PC-9 (cell line): ENCODE measurements at regions not wholly inside any gene's neighbourhood (a gene's known extent, or its start where the extent isn't known, plus 50 kb on each side); places are given as distances from the start of the nearest gene placed in this dataset.
A peak's percentile ranks its signal among the peaks of the same experiment; 100 is the strongest.

Experiments used
- BruUV-seq: library from RNA; stranded (reverse); fragments of 400-500 nt; replicated peaks from 2 replicates; lab custom pipeline; 2021; lab: Mats Ljungman, UMichigan
- CTCF ChIA-PET: fragments of 300-600 bp; sonication (Branson Sonifier 250); formaldehyde crosslinking; loops from one replicate; lab custom pipeline; 2022; ENCODE audit warnings: antibody characterized with exemption; lab: Charles Lee
- POLR2A ChIA-PET: fragments of 300-600 bp; sonication (Branson Sonifier 250); formaldehyde crosslinking; loops from one replicate; lab custom pipeline; 2022; ENCODE audit warnings: antibody characterized with exemption; ENCODE audit not compliant: unreplicated experiment; lab: Charles Lee
- DNase-seq, 2 experiments: peaks; one replicate each; pipeline versions ENCODE4 v3.0.0 to v3.0.0-alpha.2; 2015 to 2022; ENCODE audit warnings: mixed read lengths in 1 of 2
- H2AFZ ChIP-seq: fragments of 200-600 bp; sonication (generic); 2 replicates; pipeline ENCODE4 v1.8.1; 2017; ENCODE audit warnings: antibody characterized with exemption
- H3F3A ChIP-seq: fragments of 200-600 bp; sonication (generic); 2 replicates; pipeline ENCODE4 v1.8.1; 2017; ENCODE audit warnings: antibody characterized with exemption, mild to moderate bottlenecking, low read depth; ENCODE audit not compliant: insufficient read depth
- H3K27ac ChIP-seq: fragments of 200-600 bp; sonication (generic); 2 replicates; pipeline ENCODE4 v1.6.1; 2016; ENCODE audit warnings: mixed run types
- H3K27me3 ChIP-seq: fragments of 200-600 bp; sonication (generic); 2 replicates; pipeline ENCODE4 v1.6.1; 2016; ENCODE audit warnings: low read depth, mixed run types; ENCODE audit not compliant: insufficient read depth
- H3K36me3 ChIP-seq: fragments of 200-600 bp; sonication (generic); 2 replicates; pipeline ENCODE4 v1.6.1; 2016; ENCODE audit warnings: low read depth, mixed run types
- H3K4me1 ChIP-seq: fragments of 200-600 bp; sonication (generic); replicated peaks from 2 replicates; pipeline ENCODE4 v1.6.1; 2016; ENCODE audit warnings: mixed run types; ENCODE audit not compliant: insufficient read depth
- H3K4me2 ChIP-seq: fragments of 200-600 bp; sonication (generic); 2 replicates; pipeline ENCODE4 v1.6.1; 2017; ENCODE audit warnings: mixed run types
- H3K4me3 ChIP-seq: fragments of 200-600 bp; sonication (generic); 2 replicates; pipeline ENCODE4 v1.6.1; 2016; ENCODE audit warnings: mixed run types
- H3K79me2 ChIP-seq: fragments of 200-600 bp; sonication (generic); 2 replicates; pipeline ENCODE4 v1.6.1; 2017; ENCODE audit warnings: low read depth, mixed run types
- H3K9me2 ChIP-seq: fragments of 200-600 bp; sonication (generic); 2 replicates; pipeline ENCODE4 v1.8.1; 2017; ENCODE audit warnings: mild to moderate bottlenecking; ENCODE audit not compliant: insufficient read depth
- H3K9me3 ChIP-seq: fragments of 200-600 bp; sonication (generic); 2 replicates; pipeline ENCODE4 v1.8.1; 2016; ENCODE audit warnings: low read depth; ENCODE audit not compliant: insufficient read depth
- H4K20me1 ChIP-seq: fragments of 200-600 bp; sonication (generic); 2 replicates; pipeline ENCODE4 v1.8.1; 2017; ENCODE audit not compliant: insufficient read depth
- CTCF ChIP-seq: fragments of 200-600 bp; sonication (generic); conservative IDR thresholded peaks from 2 replicates; pipeline ENCODE4 v1.6.1; 2017; ENCODE audit warnings: mixed run types, antibody characterized with exemption, mild to moderate bottlenecking, moderate library complexity
- EZH2 ChIP-seq: fragments of 200-600 bp; sonication (generic); IDR thresholded peaks from 2 replicates; pipeline ENCODE4 v1.8.0; 2017; ENCODE audit warnings: antibody characterized with exemption, low read depth
- intact Hi-C: fragments of 100-400 bp; cut with micrococcal nuclease; formaldehyde crosslinking; loops from one replicate; pipeline ENCODE4 v1.10.0; 2022; ENCODE audit not compliant: unreplicated experiment

- DNase-seq = no peak
- no peaks in the 10 kb centered on the region for H3K27me3 ChIP-seq
- H3K9me3 ChIP-seq = no peaks in the 10 kb centered on the region
- H3F3A ChIP-seq = no peaks in the 10 kb centered on the region
- H3K4me3 ChIP-seq = no peak overlapping the region
- ChIA-PET CTCF (no interaction called here), POLR2A (no interaction called here)
- no peak overlapping the region for H3K27ac ChIP-seq
- BruUV-seq = no TSS peak
- H3K36me3 ChIP-seq = no peaks in the 10 kb centered on the region
- no peaks in the 10 kb centered on the region for H3K9me2 ChIP-seq
- no peaks in the 10 kb centered on the region for H3K79me2 ChIP-seq
- no peak overlapping the region for H2AFZ ChIP-seq
- intact Hi-C loops = loop anchor here (10.0 kb wide), 1 partner anchor 322 kb away; no protein-coding TSS in a partner anchor
- no peaks in the 10 kb centered on the region for H4K20me1 ChIP-seq
- no peaks in the 10 kb centered on the region for H3K4me1 ChIP-seq
- TF ChIP-seq CTCF = no peak
- no peak for TF ChIP-seq EZH2
- no peak overlapping the region for H3K4me2 ChIP-seq
Observed at GRCh38 chr4:167616476-167616875, 382.2 kb upstream of the SPOCK3 start.

- no peaks in the 10 kb centered on the region for H3K27me3 ChIP-seq
- no peaks in the 10 kb centered on the region for H3F3A ChIP-seq
- H3K4me3 ChIP-seq = no peak overlapping the region
- H2AFZ ChIP-seq = no peak overlapping the region
- H3K4me2 ChIP-seq = no peak overlapping the region
- H3K36me3 ChIP-seq = no peaks in the 10 kb centered on the region
- POLR2A ChIA-PET = interaction anchor here (0.6 kb wide), 1 partner anchor 532 kb away, joined by 3 read pairs; no protein-coding TSS in a partner anchor
- intact Hi-C loops = loop anchor here (1.0 to 5.0 kb wide), 3 partner anchors 455 to 600 kb away; no protein-coding TSS in a partner anchor
- no peaks in the 10 kb centered on the region for H3K79me2 ChIP-seq
- peak in 1 of 2 experiments; percentile 40 for DNase-seq
- TF ChIP-seq EZH2 (no peak), CTCF (peak; percentile 72)
- no TSS peak for BruUV-seq
- CTCF ChIA-PET = interaction anchor here (0.5 to 0.7 kb wide), 3 partner anchors 12 to 1860 kb away, joined by 3 read pairs; no protein-coding TSS in a partner anchor
- no peaks in the 10 kb centered on the region for H3K4me1 ChIP-seq
- H3K27ac ChIP-seq = no peak overlapping the region
- no peaks in the 10 kb centered on the region for H3K9me3 ChIP-seq
- H3K9me2 ChIP-seq = no peaks in the 10 kb centered on the region
- H4K20me1 ChIP-seq = no peaks in the 10 kb centered on the region
Observed at GRCh38 chr4:167622481-167623240, 388.4 kb upstream of the SPOCK3 start.

- H3K4me3 ChIP-seq = no peak overlapping the region
- no peaks in the 10 kb centered on the region for H3K4me1 ChIP-seq
- H3K9me3 ChIP-seq = no peaks in the 10 kb centered on the region
- no peaks in the 10 kb centered on the region for H4K20me1 ChIP-seq
- H3K4me2 ChIP-seq = no peak overlapping the region
- no peak for TF ChIP-seq EZH2
- no peak for TF ChIP-seq CTCF
- intact Hi-C loops = loop anchor here (5.0 kb wide), 2 partner anchors 529 to 601 kb away; no protein-coding TSS in a partner anchor
- BruUV-seq = no TSS peak
- H3K27ac ChIP-seq = no peak overlapping the region
- ChIA-PET POLR2A (interaction anchor here (0.6 kb wide), 1 partner anchor 531 kb away, joined by 3 read pairs; no protein-coding TSS in a partner anchor), CTCF (interaction anchor here (0.5 kb wide), 2 partner anchors 98 to 1859 kb away, joined by 3 read pairs; no protein-coding TSS in a partner anchor)
- no peak for DNase-seq
- no peak overlapping the region for H2AFZ ChIP-seq
- H3K27me3 ChIP-seq = no peaks in the 10 kb centered on the region
- no peaks in the 10 kb centered on the region for H3K36me3 ChIP-seq
- no peaks in the 10 kb centered on the region for H3K79me2 ChIP-seq
- H3K9me2 ChIP-seq = no peaks in the 10 kb centered on the region
- no peaks in the 10 kb centered on the region for H3F3A ChIP-seq
Observed at GRCh38 chr4:167623241-167623572, 388.9 kb upstream of the SPOCK3 start.
